Fibroblast of lung (primary cell): ENCODE measurements at regions not wholly inside any gene's neighbourhood (a gene's known extent, or its start where the extent isn't known, plus 50 kb on each side); places are given as distances from the start of the nearest gene placed in this dataset.

Source experiments
- DNase-seq, 2 donors: peaks; one replicate each; pipeline versions ENCODE4 v3.0.0 to v3.0.0-alpha.2; 2010; ENCODE audit warnings: low read depth in 2 of 2
- H2AFZ ChIP-seq: 2 replicates; pipeline ENCODE4 v1.5.1; 2012; ENCODE audit warnings: low read length, control low read depth, inconsistent platforms
- H3K27ac ChIP-seq: 2 replicates; pipeline ENCODE4 v1.5.1; 2011; ENCODE audit warnings: low read length, control low read depth; ENCODE audit not compliant: insufficient read depth
- H3K27me3 ChIP-seq: 2 replicates; pipeline ENCODE4 v1.5.1; 2011; ENCODE audit warnings: mild to moderate bottlenecking, low read length; ENCODE audit not compliant: control insufficient read depth, insufficient read depth
- H3K36me3 ChIP-seq: 2 replicates; pipeline ENCODE4 v1.5.1; 2011; ENCODE audit warnings: low read length; ENCODE audit not compliant: control insufficient read depth, insufficient read depth
- H3K4me1 ChIP-seq: 2 replicates; pipeline ENCODE4 v1.5.1; 2011; ENCODE audit warnings: low read length; ENCODE audit not compliant: control insufficient read depth, insufficient read depth; ENCODE audit errors: extremely low read depth
- H3K4me2 ChIP-seq: 2 replicates; pipeline ENCODE4 v1.5.1; 2011; ENCODE audit warnings: low read length, control low read depth; ENCODE audit not compliant: insufficient read depth; ENCODE audit errors: extremely low read depth
- H3K4me3 ChIP-seq, 4 experiments: fragments of 200-600 bp in 1 of 4; sonication (generic) in 1 of 4; replicated peaks in 1 of 4; 2 replicates each; pipeline ENCODE4 v1.5.1; 2011 to 2016; ENCODE audit warnings: low read length in 4 of 4, low read depth in 3 of 4, mild to moderate bottlenecking in 3 of 4, control low read depth in 2 of 4, inconsistent platforms in 1 of 4, mixed read lengths in 1 of 4; ENCODE audit not compliant: insufficient read depth in 1 of 4; ENCODE audit errors: control extremely low read depth in 1 of 4
- H3K79me2 ChIP-seq: 2 replicates; pipeline ENCODE4 v1.5.1; 2012; ENCODE audit warnings: mild to moderate bottlenecking, low read length, inconsistent platforms; ENCODE audit not compliant: control insufficient read depth, insufficient read depth
- H3K9ac ChIP-seq: 2 replicates; pipeline ENCODE4 v1.5.1; 2011; ENCODE audit warnings: mild to moderate bottlenecking, low read length, control low read depth; ENCODE audit not compliant: insufficient read depth
- H3K9me3 ChIP-seq: 2 replicates; pipeline ENCODE4 v1.5.1; 2012; ENCODE audit warnings: low read depth, low read length; ENCODE audit not compliant: control insufficient read depth, insufficient read depth
- H4K20me1 ChIP-seq: 2 replicates; pipeline ENCODE4 v1.5.1; 2011; ENCODE audit warnings: low read length; ENCODE audit not compliant: control insufficient read depth, insufficient read depth; ENCODE audit errors: extremely low read depth
- EZH2 ChIP-seq: IDR thresholded peaks from 2 replicates; pipeline ENCODE4 v1.5.1; 2012; ENCODE audit warnings: low read length, control low read depth, mild to moderate bottlenecking; ENCODE audit errors: missing control alignments
- TF ChIP-seq, protein P1 (sequence below), 2 donors: IDR thresholded peaks in 1 of 2; conservative IDR thresholded peaks in 1 of 2; 1 replicate in 1 of 2; 2 replicates in 1 of 2; pipeline ENCODE4 v1.5.1; 2011 to 2012; ENCODE audit warnings: low read length in 2 of 2, control low read depth in 1 of 2, inconsistent platforms in 1 of 2, low read depth in 1 of 2, mild to moderate bottlenecking in 1 of 2

DNA sequence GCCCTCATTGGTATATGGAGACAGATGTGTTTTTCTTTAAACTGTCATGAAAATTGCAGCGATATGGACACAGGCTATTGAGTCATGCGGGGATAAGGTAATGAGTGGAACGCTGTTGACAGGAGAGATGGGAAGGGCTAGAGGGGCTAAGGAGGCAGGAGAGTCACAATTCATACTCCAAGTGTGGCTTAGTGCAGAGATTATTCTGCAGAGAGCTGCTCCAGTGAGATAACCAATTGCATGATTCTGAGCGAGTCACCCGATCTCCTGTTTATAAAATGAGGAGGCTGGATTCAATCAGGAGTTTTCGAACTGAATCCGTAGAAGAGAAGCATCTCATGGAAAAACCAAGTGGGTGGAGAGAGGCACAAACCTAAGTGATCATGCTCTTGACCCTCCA lies 106.4 kb upstream of the PLEKHG7 start:
- H2AFZ ChIP-seq, result no peak overlapping the region
- peak; percentile 57 to 69 for DNase-seq
- H3K4me1 ChIP-seq, result no peaks in the 10 kb centered on the region
- TF ChIP-seq, protein P1, sequence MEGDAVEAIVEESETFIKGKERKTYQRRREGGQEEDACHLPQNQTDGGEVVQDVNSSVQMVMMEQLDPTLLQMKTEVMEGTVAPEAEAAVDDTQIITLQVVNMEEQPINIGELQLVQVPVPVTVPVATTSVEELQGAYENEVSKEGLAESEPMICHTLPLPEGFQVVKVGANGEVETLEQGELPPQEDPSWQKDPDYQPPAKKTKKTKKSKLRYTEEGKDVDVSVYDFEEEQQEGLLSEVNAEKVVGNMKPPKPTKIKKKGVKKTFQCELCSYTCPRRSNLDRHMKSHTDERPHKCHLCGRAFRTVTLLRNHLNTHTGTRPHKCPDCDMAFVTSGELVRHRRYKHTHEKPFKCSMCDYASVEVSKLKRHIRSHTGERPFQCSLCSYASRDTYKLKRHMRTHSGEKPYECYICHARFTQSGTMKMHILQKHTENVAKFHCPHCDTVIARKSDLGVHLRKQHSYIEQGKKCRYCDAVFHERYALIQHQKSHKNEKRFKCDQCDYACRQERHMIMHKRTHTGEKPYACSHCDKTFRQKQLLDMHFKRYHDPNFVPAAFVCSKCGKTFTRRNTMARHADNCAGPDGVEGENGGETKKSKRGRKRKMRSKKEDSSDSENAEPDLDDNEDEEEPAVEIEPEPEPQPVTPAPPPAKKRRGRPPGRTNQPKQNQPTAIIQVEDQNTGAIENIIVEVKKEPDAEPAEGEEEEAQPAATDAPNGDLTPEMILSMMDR (conservative IDR thresholded peaks at IDR 0.05 in 1 of 2, IDR thresholded peaks at IDR 0.05 in 1 of 2; ENCODE audit: low read depth in 1 of 2, low read length in 2 of 2), result no peak
- no peak for TF ChIP-seq EZH2
- H3K79me2 ChIP-seq, result no peaks in the 10 kb centered on the region
- H3K4me3 ChIP-seq, result no peak overlapping the region
- no peak overlapping the region for H3K27ac ChIP-seq
- H4K20me1 ChIP-seq, result no peaks in the 10 kb centered on the region
- H3K36me3 ChIP-seq, result no peaks in the 10 kb centered on the region
- no peaks in the 10 kb centered on the region for H3K27me3 ChIP-seq
- no peaks in the 10 kb centered on the region for H3K9me3 ChIP-seq
- H3K9ac ChIP-seq, result no peak overlapping the region
- no peak overlapping the region for H3K4me2 ChIP-seq

DNA sequence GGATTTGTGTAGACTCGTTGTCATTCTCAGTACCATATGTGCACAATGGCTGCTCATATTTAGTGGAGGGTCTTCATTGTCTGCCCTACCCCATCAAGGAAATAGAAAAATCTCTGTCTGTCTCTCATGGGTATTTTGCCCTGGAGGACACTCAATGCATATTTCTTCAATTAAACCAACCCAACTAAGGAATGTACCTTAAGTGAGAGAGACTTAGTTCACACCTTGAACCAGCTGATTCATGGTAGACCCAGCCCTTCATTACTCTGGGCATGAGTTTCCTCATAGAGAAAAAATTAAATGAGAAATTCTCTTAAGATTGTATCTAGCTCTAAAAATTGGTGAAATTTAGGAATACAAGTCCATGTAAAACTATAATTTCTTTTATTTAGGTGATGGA lies 107.1 kb upstream of the PLEKHG7 start:
- no peaks in the 10 kb centered on the region for H4K20me1 ChIP-seq
- H3K4me1 ChIP-seq, result no peaks in the 10 kb centered on the region
- H3K4me3 ChIP-seq, result no peak overlapping the region
- no peak overlapping the region for H3K4me2 ChIP-seq
- H3K9me3 ChIP-seq, result no peaks in the 10 kb centered on the region
- no peaks in the 10 kb centered on the region for H3K36me3 ChIP-seq
- H3K79me2 ChIP-seq, result no peaks in the 10 kb centered on the region
- no peak for TF ChIP-seq EZH2
- TF ChIP-seq, protein P1 (conservative IDR thresholded peaks at IDR 0.05 in 1 of 2, IDR thresholded peaks at IDR 0.05 in 1 of 2; ENCODE audit: low read depth in 1 of 2, low read length in 2 of 2), result no peak
- no peak overlapping the region for H2AFZ ChIP-seq
- no peak overlapping the region for H3K27ac ChIP-seq
- H3K27me3 ChIP-seq, result no peaks in the 10 kb centered on the region
- DNase-seq, result no peak
- H3K9ac ChIP-seq, result no peak overlapping the region

DNA sequence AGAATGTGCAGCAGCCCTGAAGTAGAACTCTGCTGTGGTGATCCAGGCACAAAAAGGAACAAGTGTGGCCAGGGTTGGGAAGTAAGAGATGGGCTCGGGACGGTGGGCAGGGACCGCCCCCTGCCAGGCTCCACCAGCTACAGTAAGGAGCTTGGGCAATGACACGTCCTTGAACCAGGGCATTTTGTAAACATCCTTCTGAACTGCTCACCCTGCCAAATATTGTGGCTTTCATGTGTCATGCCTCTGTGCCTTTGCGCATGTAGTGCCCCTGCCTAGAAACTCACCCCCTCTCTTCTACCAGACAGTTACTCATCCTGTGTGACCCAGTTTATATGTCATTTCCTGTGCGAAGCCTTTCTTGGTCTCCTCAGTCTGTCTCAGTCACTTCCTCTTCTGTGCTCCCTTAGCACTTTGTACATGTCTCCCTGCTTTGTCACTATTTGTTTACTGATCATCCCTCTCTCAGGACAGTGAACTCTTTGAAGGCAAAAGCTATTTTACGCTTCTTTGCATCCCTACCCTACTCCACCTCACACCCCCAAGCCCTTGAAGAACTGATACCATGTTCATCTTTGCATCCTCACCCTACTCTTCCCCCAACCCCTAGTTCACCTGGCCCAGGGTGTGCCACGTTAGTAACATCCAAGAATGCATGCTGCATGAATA lies 108.9 kb upstream of the PLEKHG7 start:
- H3K27ac ChIP-seq, result no peak overlapping the region
- no peak overlapping the region for H3K4me2 ChIP-seq
- peak; percentile 61 to 95 for DNase-seq
- no peaks in the 10 kb centered on the region for H3K79me2 ChIP-seq
- no peaks in the 10 kb centered on the region for H3K9me3 ChIP-seq
- H2AFZ ChIP-seq, result peak overlapping the region; percentile 49
- TF ChIP-seq, protein P1 (conservative IDR thresholded peaks at IDR 0.05 in 1 of 2, IDR thresholded peaks at IDR 0.05 in 1 of 2; ENCODE audit: low read depth in 1 of 2, low read length in 2 of 2), result no peak
- no peak for TF ChIP-seq EZH2
- no peak overlapping the region for H3K4me3 ChIP-seq
- H4K20me1 ChIP-seq, result no peaks in the 10 kb centered on the region
- H3K9ac ChIP-seq, result no peak overlapping the region
- no peaks in the 10 kb centered on the region for H3K27me3 ChIP-seq
- no peaks in the 10 kb centered on the region for H3K36me3 ChIP-seq
- H3K4me1 ChIP-seq, result no peaks in the 10 kb centered on the region
